ENCODE measurements at regions not wholly inside any gene's neighbourhood (a gene's known extent, or its start where the extent isn't known, plus 50 kb on each side); places are given as distances from the start of the nearest gene placed in this dataset.

DNA sequence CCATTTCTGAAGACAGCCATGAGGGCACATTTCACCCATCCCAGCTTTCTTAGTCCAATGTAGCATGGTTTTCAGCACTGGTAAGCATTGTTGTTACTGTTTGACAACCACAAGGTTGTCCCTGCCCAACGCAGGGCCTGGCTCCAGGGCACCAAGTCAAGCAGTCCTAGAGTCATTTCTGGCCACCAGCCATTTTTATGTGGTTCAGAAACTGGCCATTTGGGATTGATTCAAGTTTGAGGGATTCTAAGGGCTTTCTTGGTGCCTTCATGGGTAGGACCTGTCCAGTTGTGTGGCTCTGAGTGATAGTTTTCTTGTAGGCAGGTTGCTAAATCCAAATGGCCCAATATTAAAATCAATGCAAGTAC is 535.4 kb upstream of the USP24 start:
- no peak for TF ChIP-seq POLR2AphosphoS5 (IDR thresholded peaks at IDR 0.05)
- TF ChIP-seq, protein P1, sequence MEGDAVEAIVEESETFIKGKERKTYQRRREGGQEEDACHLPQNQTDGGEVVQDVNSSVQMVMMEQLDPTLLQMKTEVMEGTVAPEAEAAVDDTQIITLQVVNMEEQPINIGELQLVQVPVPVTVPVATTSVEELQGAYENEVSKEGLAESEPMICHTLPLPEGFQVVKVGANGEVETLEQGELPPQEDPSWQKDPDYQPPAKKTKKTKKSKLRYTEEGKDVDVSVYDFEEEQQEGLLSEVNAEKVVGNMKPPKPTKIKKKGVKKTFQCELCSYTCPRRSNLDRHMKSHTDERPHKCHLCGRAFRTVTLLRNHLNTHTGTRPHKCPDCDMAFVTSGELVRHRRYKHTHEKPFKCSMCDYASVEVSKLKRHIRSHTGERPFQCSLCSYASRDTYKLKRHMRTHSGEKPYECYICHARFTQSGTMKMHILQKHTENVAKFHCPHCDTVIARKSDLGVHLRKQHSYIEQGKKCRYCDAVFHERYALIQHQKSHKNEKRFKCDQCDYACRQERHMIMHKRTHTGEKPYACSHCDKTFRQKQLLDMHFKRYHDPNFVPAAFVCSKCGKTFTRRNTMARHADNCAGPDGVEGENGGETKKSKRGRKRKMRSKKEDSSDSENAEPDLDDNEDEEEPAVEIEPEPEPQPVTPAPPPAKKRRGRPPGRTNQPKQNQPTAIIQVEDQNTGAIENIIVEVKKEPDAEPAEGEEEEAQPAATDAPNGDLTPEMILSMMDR (IDR thresholded peaks at IDR 0.05 in 8 of 11, conservative IDR thresholded peaks at IDR 0.05 in 3 of 11) = no peak
